KMS-11 (cell line): ENCODE measurements at regions not wholly inside any gene's neighbourhood (a gene's known extent, or its start where the extent isn't known, plus 50 kb on each side); places are given as distances from the start of the nearest gene placed in this dataset.

ENCODE experiments used
- H2AFZ ChIP-seq: fragments of 200-600 bp; sonication (generic); 2 replicates; pipeline ENCODE4 v1.6.1; 2016; ENCODE audit warnings: antibody characterized with exemption, mixed run types, low read depth
- H3K27ac ChIP-seq: fragments of 200-600 bp; sonication (generic); 2 replicates; pipeline ENCODE4 v1.6.1; 2016; ENCODE audit warnings: mild to moderate bottlenecking, mixed run types
- H3K27me3 ChIP-seq: fragments of 200-600 bp; sonication (generic); 2 replicates; pipeline ENCODE4 v1.6.1; 2017; ENCODE audit warnings: mild to moderate bottlenecking, low read depth, mixed run types, moderate library complexity; ENCODE audit not compliant: insufficient read depth
- H3K36me3 ChIP-seq: fragments of 200-600 bp; sonication (generic); 2 replicates; pipeline ENCODE4 v1.6.1; 2017; ENCODE audit warnings: mild to moderate bottlenecking, mixed run types; ENCODE audit not compliant: insufficient read depth
- H3K4me1 ChIP-seq: fragments of 200-600 bp; sonication (generic); 2 replicates; pipeline ENCODE4 v1.6.1; 2016; ENCODE audit warnings: mild to moderate bottlenecking, low read depth, mixed run types; ENCODE audit not compliant: poor library complexity, severe bottlenecking
- H3K4me2 ChIP-seq: fragments of 200-600 bp; sonication (generic); 2 replicates; pipeline ENCODE4 v1.7.0; 2016; ENCODE audit warnings: mild to moderate bottlenecking, mixed run types
- H3K4me3 ChIP-seq: fragments of 200-600 bp; sonication (generic); IDR thresholded peaks from 2 replicates; pipeline ENCODE4 v1.6.1; 2017; ENCODE audit warnings: low read depth, low read length, mixed read lengths; ENCODE audit not compliant: insufficient read depth
- H3K79me2 ChIP-seq: fragments of 200-600 bp; sonication (generic); 2 replicates; pipeline ENCODE4 v1.6.1; 2016; ENCODE audit warnings: low read depth, mixed run types; ENCODE audit not compliant: insufficient read depth
- H3K9ac ChIP-seq: fragments of 200-600 bp; sonication (generic); 2 replicates; pipeline ENCODE4 v1.6.1; 2016; ENCODE audit warnings: mild to moderate bottlenecking, mixed run types
- H4K20me1 ChIP-seq: fragments of 200-600 bp; sonication (generic); 2 replicates; pipeline ENCODE4 v1.6.1; 2016; ENCODE audit warnings: mild to moderate bottlenecking, mixed run types; ENCODE audit not compliant: insufficient read depth
- CTCF ChIP-seq: fragments of 200-600 bp; sonication (generic); conservative IDR thresholded peaks from 2 replicates; pipeline ENCODE4 v1.6.1; 2017; ENCODE audit warnings: low read depth, mild to moderate bottlenecking, antibody characterized with exemption, low read length, moderate library complexity, mixed read lengths

DNA sequence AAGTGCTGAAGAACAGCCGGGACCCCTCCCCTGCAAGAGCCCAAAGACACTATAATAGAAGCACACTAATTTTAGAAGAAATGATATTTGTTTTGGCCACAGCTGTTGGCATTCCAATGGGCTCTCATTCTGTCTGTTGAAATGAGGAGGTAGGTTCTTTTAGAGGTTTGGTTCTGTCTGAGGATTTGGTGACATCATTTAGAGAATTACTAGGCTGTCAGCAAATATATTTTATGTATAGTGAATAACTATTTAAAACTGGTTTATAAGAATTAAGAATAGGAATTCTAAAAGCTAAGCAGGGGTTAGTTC lies 200.7 kb upstream of the SLC38A2 start:
- no peak for TF ChIP-seq CTCF
- Histone ChIP-seq H3K79me2 (no peaks in the 10 kb centered on the region), H3K4me1 (peaks cover 16% of the 10 kb centered on the region), H4K20me1 (no peaks in the 10 kb centered on the region), H2AFZ (no peak overlapping the region), H3K36me3 (no peaks in the 10 kb centered on the region), H3K4me3 (no peak overlapping the region), H3K4me2 (no peak overlapping the region), H3K27me3 (no peaks in the 10 kb centered on the region), H3K27ac (no peak overlapping the region), H3K9ac (no peak overlapping the region)

GRCh38 chr12:46572644-46573346 lies 200.2 kb upstream of the SLC38A2 start:
- TF ChIP-seq CTCF: no peak
- no peak overlapping the region for H3K4me3 ChIP-seq
- H3K27me3 ChIP-seq: no peaks in the 10 kb centered on the region

DNA sequence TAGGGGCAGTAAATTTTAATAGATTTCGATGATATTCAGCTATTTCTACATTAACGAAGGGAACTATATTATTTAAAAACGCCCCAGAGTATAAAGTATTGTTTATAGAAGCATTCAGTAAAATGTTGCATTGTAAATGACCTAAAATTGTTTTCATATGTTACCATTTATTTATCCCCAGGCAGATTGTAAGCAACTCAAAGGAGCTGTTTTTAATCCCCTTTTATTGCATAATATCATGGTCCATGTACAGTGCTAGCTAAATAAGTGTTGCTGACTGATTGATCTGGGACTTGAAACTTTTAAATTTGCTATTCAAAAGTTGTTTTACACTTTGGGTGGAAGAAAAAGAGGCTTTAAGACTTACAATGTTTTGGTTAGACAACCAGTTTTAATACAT lies 199.0 kb upstream of the SLC38A2 start:
- H3K36me3 ChIP-seq: no peaks in the 10 kb centered on the region
- H2AFZ ChIP-seq: no peak overlapping the region
- H3K4me3 ChIP-seq: no peak overlapping the region
- no peaks in the 10 kb centered on the region for H4K20me1 ChIP-seq
- TF ChIP-seq CTCF: no peak
- no peak overlapping the region for H3K4me2 ChIP-seq
- no peak overlapping the region for H3K9ac ChIP-seq
- H3K27me3 ChIP-seq: no peaks in the 10 kb centered on the region
- no peak overlapping the region for H3K27ac ChIP-seq
- H3K4me1 ChIP-seq: peaks cover 13% of the 10 kb centered on the region
- no peaks in the 10 kb centered on the region for H3K79me2 ChIP-seq

More at GRCh38 chr12:46572644-46573346, 200.2 kb upstream of the SLC38A2 start:
- H2AFZ ChIP-seq: no peak overlapping the region
- no peaks in the 10 kb centered on the region for H3K79me2 ChIP-seq
- no peak overlapping the region for H3K27ac ChIP-seq
- H3K4me2 ChIP-seq: no peak overlapping the region
- H3K9ac ChIP-seq: no peak overlapping the region
- H3K36me3 ChIP-seq: no peaks in the 10 kb centered on the region
- peaks cover 13% of the 10 kb centered on the region for H3K4me1 ChIP-seq
- H4K20me1 ChIP-seq: no peaks in the 10 kb centered on the region

DNA sequence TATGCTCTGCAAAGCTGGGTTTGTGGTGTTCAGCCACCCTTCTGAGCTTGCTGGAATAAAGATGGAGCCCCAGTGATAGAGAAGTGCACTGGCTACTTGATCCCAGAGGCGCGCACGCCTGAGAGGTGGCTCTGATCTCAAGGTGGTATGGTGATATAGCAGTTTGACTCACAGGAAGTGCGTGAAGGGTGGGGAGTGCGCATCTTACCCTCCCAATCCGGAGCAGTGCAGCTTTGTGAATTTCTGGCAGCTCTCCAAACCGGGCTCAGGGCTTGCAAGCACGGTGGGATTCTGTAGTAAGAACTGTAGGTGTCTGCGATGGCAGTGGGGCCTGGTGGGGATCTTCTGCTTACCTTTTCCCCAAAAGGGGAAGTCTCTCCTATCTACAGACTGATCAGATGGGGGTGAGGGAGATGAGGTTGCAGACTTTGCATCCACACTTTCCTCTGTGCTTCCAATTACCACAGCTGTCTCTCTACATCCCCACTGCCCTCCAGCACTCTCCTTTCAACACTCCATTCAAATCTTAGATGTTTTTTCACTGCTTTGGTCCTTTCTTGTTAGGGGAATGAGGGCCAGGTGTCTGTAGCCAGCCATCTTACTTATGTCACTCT lies 197.4 kb upstream of the SLC38A2 start:
- Histone ChIP-seq H3K27me3 (no peaks in the 10 kb centered on the region), H3K27ac (no peak overlapping the region), H3K79me2 (no peaks in the 10 kb centered on the region), H3K4me3 (no peak overlapping the region), H3K36me3 (no peaks in the 10 kb centered on the region), H4K20me1 (no peaks in the 10 kb centered on the region), H3K4me1 (peaks cover 13% of the 10 kb centered on the region), H3K4me2 (no peak overlapping the region), H3K9ac (no peak overlapping the region), H2AFZ (no peak overlapping the region)
- no peak for TF ChIP-seq CTCF
